ENCODE measurements at regions not wholly inside any gene's neighbourhood (a gene's known extent, or its start where the extent isn't known, plus 50 kb on each side); places are given as distances from the start of the nearest gene placed in this dataset.

GRCh38 chr1:112133487-112133886, 144.0 kb upstream of the KCND3 start:
- no peak overlapping the region for H3K4me2 ChIP-seq (ENCODE audit: control insufficient read depth, extremely low read depth, insufficient read depth, low read depth, low read length)

DNA sequence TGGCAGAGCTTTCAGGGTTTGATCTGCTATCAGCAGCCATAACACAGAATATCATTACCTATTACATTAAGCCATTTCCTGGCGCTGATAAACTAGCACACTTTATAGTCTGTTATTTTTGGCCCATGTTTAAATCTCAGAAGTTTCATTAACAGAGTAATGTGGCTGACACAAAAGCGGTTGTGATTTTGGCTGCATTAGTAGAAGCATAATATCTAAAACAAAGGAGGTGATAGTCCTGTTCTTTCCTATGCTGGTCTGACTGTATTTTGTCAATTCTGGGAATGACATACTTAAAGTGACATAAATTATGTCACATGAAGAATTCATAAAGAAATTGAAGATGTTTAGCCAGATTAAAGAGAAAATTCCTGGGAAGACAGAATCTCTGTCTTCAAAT, 151.3 kb upstream of the KCND3 start:
- no peaks in the 10 kb centered on the region for H3K9me3 ChIP-seq (ENCODE audit: control insufficient read depth, low read depth, low read length)
- no peak overlapping the region for H3K4me3 ChIP-seq (ENCODE audit: control insufficient read depth in 2 of 3, extremely low read depth in 1 of 3, insufficient read depth in 2 of 3, low read depth in 1 of 3, low read length in 3 of 3)
- H3K27ac ChIP-seq (ENCODE audit: control insufficient read depth, insufficient read depth, low read length), result no peak overlapping the region
- no peak overlapping the region for H3K9ac ChIP-seq (ENCODE audit: control insufficient read depth, extremely low read depth, insufficient read depth, low read length)
- no peaks in the 10 kb centered on the region for H3K4me1 ChIP-seq (ENCODE audit: control insufficient read depth, extremely low read depth, insufficient read depth, low read length)
- H4K20me1 ChIP-seq (ENCODE audit: control insufficient read depth, extremely low read depth, insufficient read depth, low read length), result no peaks in the 10 kb centered on the region
- peaks cover 26% of the 10 kb centered on the region for H3K27me3 ChIP-seq (ENCODE audit: control insufficient read depth, extremely low read depth, insufficient read depth, low read length)
- no peak for DNase-seq (ENCODE audit: low read depth, low spot score)
- no peak for FAIRE-seq
- H3K79me2 ChIP-seq (ENCODE audit: control insufficient read depth, insufficient read depth, low read length), result no peaks in the 10 kb centered on the region
- no peak overlapping the region for H3K4me2 ChIP-seq (ENCODE audit: control insufficient read depth, extremely low read depth, insufficient read depth, low read depth, low read length)
- no peaks in the 10 kb centered on the region for H3K36me3 ChIP-seq (ENCODE audit: control insufficient read depth in 2 of 2, extremely low read depth in 1 of 2, insufficient read depth in 2 of 2, low read length in 2 of 2)
- no peaks in the 10 kb centered on the region for H3K9me1 ChIP-seq (ENCODE audit: control insufficient read depth, extremely low read depth, insufficient read depth, low read length)
- TF ChIP-seq EZH2 (IDR thresholded peaks at IDR 0.05; ENCODE audit: low read length), result no peak
- TF ChIP-seq, protein P1, sequence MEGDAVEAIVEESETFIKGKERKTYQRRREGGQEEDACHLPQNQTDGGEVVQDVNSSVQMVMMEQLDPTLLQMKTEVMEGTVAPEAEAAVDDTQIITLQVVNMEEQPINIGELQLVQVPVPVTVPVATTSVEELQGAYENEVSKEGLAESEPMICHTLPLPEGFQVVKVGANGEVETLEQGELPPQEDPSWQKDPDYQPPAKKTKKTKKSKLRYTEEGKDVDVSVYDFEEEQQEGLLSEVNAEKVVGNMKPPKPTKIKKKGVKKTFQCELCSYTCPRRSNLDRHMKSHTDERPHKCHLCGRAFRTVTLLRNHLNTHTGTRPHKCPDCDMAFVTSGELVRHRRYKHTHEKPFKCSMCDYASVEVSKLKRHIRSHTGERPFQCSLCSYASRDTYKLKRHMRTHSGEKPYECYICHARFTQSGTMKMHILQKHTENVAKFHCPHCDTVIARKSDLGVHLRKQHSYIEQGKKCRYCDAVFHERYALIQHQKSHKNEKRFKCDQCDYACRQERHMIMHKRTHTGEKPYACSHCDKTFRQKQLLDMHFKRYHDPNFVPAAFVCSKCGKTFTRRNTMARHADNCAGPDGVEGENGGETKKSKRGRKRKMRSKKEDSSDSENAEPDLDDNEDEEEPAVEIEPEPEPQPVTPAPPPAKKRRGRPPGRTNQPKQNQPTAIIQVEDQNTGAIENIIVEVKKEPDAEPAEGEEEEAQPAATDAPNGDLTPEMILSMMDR (optimal IDR thresholded peaks at IDR 0.05 in 1 of 3, IDR thresholded peaks at IDR 0.05 in 1 of 3, conservative IDR thresholded peaks at IDR 0.05 in 1 of 3; ENCODE audit: extremely low read depth in 1 of 3, insufficient read depth in 2 of 3, low read length in 3 of 3), result no peak
- dilution Hi-C loops (cut with MboI; ENCODE audit: extremely low pct_ligation_motif_present, low sequenced_read_pairs), result no loop called here
- H2AFZ ChIP-seq (ENCODE audit: control insufficient read depth, low read length), result no peak overlapping the region

More at GRCh38 chr1:112133487-112133886, 144.0 kb upstream of the KCND3 start:
- no peaks in the 10 kb centered on the region for H3K4me1 ChIP-seq (ENCODE audit: control insufficient read depth, extremely low read depth, insufficient read depth, low read length)
- DNase-seq (ENCODE audit: low read depth, low spot score) (no peak), FAIRE-seq (no peak)
- H3K9me1 ChIP-seq (ENCODE audit: control insufficient read depth, extremely low read depth, insufficient read depth, low read length), result no peaks in the 10 kb centered on the region
- no peaks in the 10 kb centered on the region for H3K36me3 ChIP-seq (ENCODE audit: control insufficient read depth in 2 of 2, extremely low read depth in 1 of 2, insufficient read depth in 2 of 2, low read length in 2 of 2)
- TF ChIP-seq EZH2 (IDR thresholded peaks at IDR 0.05; ENCODE audit: low read length), result no peak
- TF ChIP-seq, protein P1 (optimal IDR thresholded peaks at IDR 0.05 in 1 of 3, IDR thresholded peaks at IDR 0.05 in 1 of 3, conservative IDR thresholded peaks at IDR 0.05 in 1 of 3; ENCODE audit: extremely low read depth in 1 of 3, insufficient read depth in 2 of 3, low read length in 3 of 3), result no peak
- peaks cover 2% of the 10 kb centered on the region for H3K27me3 ChIP-seq (ENCODE audit: control insufficient read depth, extremely low read depth, insufficient read depth, low read length)
- H2AFZ ChIP-seq (ENCODE audit: control insufficient read depth, low read length), result no peak overlapping the region
- H3K27ac ChIP-seq (ENCODE audit: control insufficient read depth, insufficient read depth, low read length), result no peak overlapping the region
- H3K9ac ChIP-seq (ENCODE audit: control insufficient read depth, extremely low read depth, insufficient read depth, low read length), result no peak overlapping the region
- H3K4me3 ChIP-seq (ENCODE audit: control insufficient read depth in 2 of 3, extremely low read depth in 1 of 3, insufficient read depth in 2 of 3, low read depth in 1 of 3, low read length in 3 of 3), result no peak overlapping the region
- dilution Hi-C loops (cut with MboI; ENCODE audit: extremely low pct_ligation_motif_present, low sequenced_read_pairs), result no loop called here
- no peaks in the 10 kb centered on the region for H4K20me1 ChIP-seq (ENCODE audit: control insufficient read depth, extremely low read depth, insufficient read depth, low read length)
- no peaks in the 10 kb centered on the region for H3K79me2 ChIP-seq (ENCODE audit: control insufficient read depth, insufficient read depth, low read length)
- no peaks in the 10 kb centered on the region for H3K9me3 ChIP-seq (ENCODE audit: control insufficient read depth, low read depth, low read length)
